Esophagus squamous epithelium (tissue), 5 donors: ENCODE measurements at regions not wholly inside any gene's neighbourhood (a gene's known extent, or its start where the extent isn't known, plus 50 kb on each side); places are given as distances from the start of the nearest gene placed in this dataset.
"Not testable (repeated sequence)": the region's sequence is repeated elsewhere in the genome, so short reads cannot be mapped to it uniquely, and the experiment has no call there.

Experiments used
- DNase-seq: peaks from one replicate; lab custom pipeline; 2025; lab: John Stamatoyannopoulos, UW
- H3K27ac ChIP-seq, 4 donors: fragments of 200-600 bp; sonication (generic); one replicate each; pipeline ENCODE4 v1.5.1; 2016 to 2019; ENCODE audit warnings: mild to moderate bottlenecking in 1 of 4
- H3K27me3 ChIP-seq, 4 donors: fragments of 200-600 bp; sonication (generic); 1 replicate in 3 of 4; 2 replicates in 1 of 4; pipeline versions ENCODE4 v1.5.1 to v1.6.0; 2017 to 2021; ENCODE audit warnings: antibody characterized with exemption in 1 of 4
- H3K36me3 ChIP-seq, 3 donors: fragments of 200-600 bp; sonication (generic); one replicate each; pipeline ENCODE4 v1.5.1; 2016 to 2019
- H3K4me1 ChIP-seq, 3 donors: fragments of 200-600 bp; sonication (generic); one replicate each; pipeline ENCODE4 v1.5.1; 2017 to 2019
- H3K4me3 ChIP-seq, 4 donors: fragments of 200-600 bp; sonication (generic); 1 replicate in 3 of 4; 2 replicates in 1 of 4; pipeline ENCODE4 v1.5.1; 2016 to 2019; ENCODE audit warnings: mild to moderate bottlenecking in 2 of 4, moderate library complexity in 1 of 4
- H3K9me3 ChIP-seq, 3 donors: fragments of 200-600 bp; sonication (generic); one replicate each; pipeline ENCODE4 v1.5.1; 2016 to 2019
- WGBS, 2 donors: methylation state at CpG; one replicate each; pipeline ENCODE4 v1.1.5; 2018; 5-methylcytosine and 5-hydroxymethylcytosine counted together
- intact Hi-C: fragments of 100-400 bp; cut with DNase I; formaldehyde crosslinking; loops from one replicate; pipeline ENCODE4 v1.15.0; 2022
- donor health status: DM: yes; HTN: yes; CAD: no.

- DNase-seq, H3K4me1 ChIP-seq, H3K4me3 ChIP-seq, H3K36me3 ChIP-seq, H3K27me3 ChIP-seq, intact Hi-C loops, H3K27ac ChIP-seq, H3K9me3 ChIP-seq: not testable (repeated sequence)
- 59 to 64% methylated on average over 4 to 6 of the region's 7 CpGs for WGBS, 2 donors
Measured at GRCh38 chr7:149930374-149931068, 56.8 kb downstream of the ATP6V0E2 start.

- H3K36me3 ChIP-seq, H3K27me3 ChIP-seq, H3K4me3 ChIP-seq, H3K9me3 ChIP-seq, H3K27ac ChIP-seq, intact Hi-C loops, H3K4me1 ChIP-seq, DNase-seq: not testable (repeated sequence)
- 75 to 81% methylated on average over 3 to 4 of the region's 5 CpGs for WGBS, 2 donors
Measured at GRCh38 chr7:149933776-149934175, 60.0 kb downstream of the ATP6V0E2 start.

GRCh38 chr7:149947346-149947745 is 73.6 kb downstream of the ATP6V0E2 start:
- H3K9me3 ChIP-seq, intact Hi-C loops, H3K36me3 ChIP-seq, H3K4me3 ChIP-seq, H3K27me3 ChIP-seq, DNase-seq, H3K27ac ChIP-seq, H3K4me1 ChIP-seq: not testable (repeated sequence)
- no CpG with 5 or more reads among the region's 4 CpGs for WGBS, 2 donors

GRCh38 chr7:149948444-149948843 is 74.7 kb downstream of the ATP6V0E2 start:
- H3K36me3 ChIP-seq, H3K27ac ChIP-seq, H3K4me3 ChIP-seq, H3K4me1 ChIP-seq, DNase-seq, H3K27me3 ChIP-seq, H3K9me3 ChIP-seq, intact Hi-C loops: not testable (repeated sequence)
- 69% methylated on average over 9 of the region's 13 CpGs; no CpG with 5 or more reads in 1 of the 2 donors for WGBS, 2 donors

- H3K27ac ChIP-seq, H3K27me3 ChIP-seq, H3K9me3 ChIP-seq, H3K4me3 ChIP-seq, H3K4me1 ChIP-seq, intact Hi-C loops, DNase-seq, H3K36me3 ChIP-seq: not testable (repeated sequence)
- WGBS, 2 donors, result 59% methylated on average over 5 of the region's 13 CpGs; no CpG with 5 or more reads in 1 of the 2 donors
Measured at GRCh38 chr7:149949863-149950577, 76.3 kb downstream of the ATP6V0E2 start.

- not testable (repeated sequence) for DNase-seq
Measured at GRCh38 chr7:149950578-149950924, 76.8 kb downstream of the ATP6V0E2 start.

GRCh38 chr7:149951579-149951978 is 77.8 kb downstream of the ATP6V0E2 start:
- H3K36me3 ChIP-seq, H3K9me3 ChIP-seq, intact Hi-C loops, H3K4me3 ChIP-seq, H3K27ac ChIP-seq, H3K4me1 ChIP-seq, H3K27me3 ChIP-seq, DNase-seq: not testable (repeated sequence)
- WGBS, 2 donors, result 92% methylated on average over 2 of the region's 2 CpGs; no CpG with 5 or more reads in 1 of the 2 donors

More at GRCh38 chr7:149950578-149950924, 76.8 kb downstream of the ATP6V0E2 start:
- H3K4me3 ChIP-seq, intact Hi-C loops, H3K9me3 ChIP-seq, H3K27ac ChIP-seq, H3K4me1 ChIP-seq, H3K36me3 ChIP-seq, H3K27me3 ChIP-seq: not testable (repeated sequence)
- no CpG with 5 or more reads among the region's 4 CpGs for WGBS, 2 donors

GRCh38 chr7:149958880-149959279 is 85.1 kb downstream of the ATP6V0E2 start:
- H3K9me3 ChIP-seq, H3K36me3 ChIP-seq, H3K27me3 ChIP-seq, DNase-seq, intact Hi-C loops, H3K27ac ChIP-seq, H3K4me1 ChIP-seq, H3K4me3 ChIP-seq: not testable (repeated sequence)
- WGBS, 2 donors, result 43 to 56% methylated on average over 2 of the region's 2 CpGs

- H3K36me3 ChIP-seq, H3K27me3 ChIP-seq: not testable (repeated sequence)
Measured at GRCh38 chr7:149960863-149961262, 87.1 kb downstream of the ATP6V0E2 start.

GRCh38 chr7:149961878-149962277 is 88.1 kb downstream of the ATP6V0E2 start:
- H3K27me3 ChIP-seq, H3K9me3 ChIP-seq, H3K4me1 ChIP-seq, H3K36me3 ChIP-seq, H3K27ac ChIP-seq, H3K4me3 ChIP-seq, DNase-seq, intact Hi-C loops: not testable (repeated sequence)
- 46 to 60% methylated on average over 1 of the region's 2 CpGs for WGBS, 2 donors

More at GRCh38 chr7:149960863-149961262, 87.1 kb downstream of the ATP6V0E2 start:
- H3K4me1 ChIP-seq, H3K4me3 ChIP-seq, intact Hi-C loops, H3K9me3 ChIP-seq, DNase-seq, H3K27ac ChIP-seq: not testable (repeated sequence)

GRCh38 chr7:149962685-149963319 is 89.0 kb downstream of the ATP6V0E2 start:
- H3K4me3 ChIP-seq, H3K36me3 ChIP-seq, H3K27me3 ChIP-seq, DNase-seq, intact Hi-C loops, H3K27ac ChIP-seq, H3K9me3 ChIP-seq, H3K4me1 ChIP-seq: not testable (repeated sequence)
- WGBS, 2 donors, result 29 to 33% methylated on average over 4 to 5 of the region's 8 CpGs

- intact Hi-C loops, H3K36me3 ChIP-seq, H3K27me3 ChIP-seq, H3K9me3 ChIP-seq, DNase-seq, H3K4me3 ChIP-seq, H3K27ac ChIP-seq, H3K4me1 ChIP-seq: not testable (repeated sequence)
- WGBS, 2 donors, result 87 to 94% methylated on average over 2 to 5 of the region's 5 CpGs
Measured at GRCh38 chr7:149963985-149964384, 90.2 kb downstream of the ATP6V0E2 start.

GRCh38 chr7:149966444-149966843 is 92.7 kb downstream of the ATP6V0E2 start:
- 49 to 84% methylated on average over 2 of the region's 2 CpGs for WGBS, 2 donors

More at GRCh38 chr7:149966444-149966843, 92.7 kb downstream of the ATP6V0E2 start:
- H3K27me3 ChIP-seq, H3K27ac ChIP-seq, H3K36me3 ChIP-seq, intact Hi-C loops, H3K4me3 ChIP-seq, DNase-seq, H3K9me3 ChIP-seq, H3K4me1 ChIP-seq: not testable (repeated sequence)
